Transverse colon (tissue), 4 donors: ENCODE measurements at regions not wholly inside any gene's neighbourhood (a gene's known extent, or its start where the extent isn't known, plus 50 kb on each side); places are given as distances from the start of the nearest gene placed in this dataset.

Experiments used
- DNase-seq: peaks from one replicate; pipeline ENCODE4 v3.0.0-alpha.2; 2019
- H3K27ac ChIP-seq, 4 donors: fragments of 200-600 bp; sonication (generic); 2 replicates each; pipeline ENCODE4 v1.5.1; 2016 to 2018; ENCODE audit warnings: inconsistent platforms in 4 of 4
- H3K27me3 ChIP-seq: fragments of 200-600 bp; sonication (generic); 2 replicates; pipeline ENCODE4 v1.5.1; 2017; ENCODE audit warnings: inconsistent platforms
- H3K36me3 ChIP-seq, 4 donors: fragments of 200-600 bp; sonication (generic); 2 replicates each; pipeline ENCODE4 v1.5.1; 2017 to 2019; ENCODE audit warnings: inconsistent platforms in 4 of 4
- H3K4me1 ChIP-seq, 4 donors: fragments of 200-600 bp; sonication (generic); 2 replicates each; pipeline ENCODE4 v1.5.1; 2017 to 2020; ENCODE audit warnings: inconsistent platforms in 4 of 4
- H3K4me3 ChIP-seq, 4 donors: fragments of 200-600 bp; sonication (generic); 1 replicate in 1 of 4; 2 replicates in 3 of 4; pipeline versions ENCODE4 v1.5.1 to v1.6.1; 2017 to 2019; ENCODE audit warnings: inconsistent platforms in 4 of 4
- H3K9me3 ChIP-seq, 2 donors: fragments of 200-600 bp; sonication (generic); 2 replicates each; pipeline ENCODE4 v1.5.1; 2017 to 2019; ENCODE audit warnings: inconsistent platforms in 2 of 2
- EP300 ChIP-seq: sonication (generic); formaldehyde crosslinking; IDR thresholded peaks from one replicate; pipeline ENCODE4 v1.6.1; 2017; ENCODE audit warnings: antibody characterized with exemption, low read depth
- POLR2A ChIP-seq: fragments of 450-650 bp; IDR thresholded peaks from one replicate; pipeline ENCODE4 v1.6.1; 2016; ENCODE audit warnings: antibody characterized with exemption, mild to moderate bottlenecking, moderate library complexity
- POLR2AphosphoS5 ChIP-seq, 3 donors: sonication (generic); formaldehyde crosslinking; IDR thresholded peaks; one replicate each; pipeline ENCODE4 v1.6.1; 2016; ENCODE audit warnings: antibody characterized with exemption in 3 of 3
- WGBS, 2 donors: methylation state at CpG; one replicate each; pipeline ENCODE4 v1.1.5; 2018; ENCODE audit warnings: low coverage in 1 of 2; 5-methylcytosine and 5-hydroxymethylcytosine counted together
- in situ Hi-C, 4 donors: fragments of 200-750 bp; cut with MboI; loops; one replicate each; pipeline versions ENCODE4 v1.15.0 to v1.15.1; 2017; ENCODE audit warnings: low sequenced_read_pairs in 3 of 4, low pct_ligation_motif_present in 1 of 4, low pct_unique_long_range_greater_than_20kb in 1 of 4
- intact Hi-C: fragments of 100-400 bp; cut with DNase I; formaldehyde crosslinking; loops from one replicate; pipeline ENCODE4 v1.15.1; 2023; ENCODE audit warnings: low total_unique reads
- TF ChIP-seq, protein P1 (sequence below), 5 experiments: fragments of 200-600 bp in 3 of 5; fragments of 450-650 bp in 2 of 5; sonication (generic) in 3 of 5; IDR thresholded peaks; 1 replicate in 2 of 5; 2 replicates in 3 of 5; pipeline ENCODE4 v1.5.1; 2016 to 2017; ENCODE audit warnings: antibody characterized with exemption in 5 of 5, inconsistent platforms in 3 of 5, mild to moderate bottlenecking in 2 of 5, moderate library complexity in 1 of 5

DNA sequence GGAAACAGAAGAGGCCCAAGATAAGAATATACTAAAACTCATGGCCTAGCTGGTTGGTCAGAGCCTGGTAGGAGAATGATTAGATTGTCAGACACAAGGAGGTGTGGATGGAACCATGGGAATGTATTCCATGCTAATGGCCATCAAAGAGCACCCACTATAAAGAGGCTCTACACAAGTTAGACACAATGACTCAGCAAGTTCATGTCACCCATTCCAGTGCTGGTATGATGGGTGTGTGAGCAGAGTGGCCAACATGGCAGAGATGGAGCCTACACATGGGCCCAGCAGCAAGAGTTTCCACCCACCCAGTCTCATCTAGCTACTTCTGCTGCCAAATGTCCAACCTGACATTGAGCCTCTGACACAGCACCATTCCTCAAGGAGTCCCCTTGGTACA, 97.5 kb upstream of the COG2 start:
- in situ Hi-C loops: no loop called here
- Histone ChIP-seq H3K4me3 (no peak overlapping the region), H3K27ac (no peak overlapping the region), H3K9me3 (no peaks in the 10 kb centered on the region), H3K4me1 (no peaks in the 10 kb centered on the region), H3K36me3 (no peaks in the 10 kb centered on the region), H3K27me3 (no peaks in the 10 kb centered on the region)
- intact Hi-C loops: no loop called here
- DNase-seq: no peak
- TF ChIP-seq POLR2AphosphoS5 (IDR thresholded peaks at IDR 0.05): no peak
- no peak for TF ChIP-seq EP300
- no peak for TF ChIP-seq POLR2A
- TF ChIP-seq, protein P1, sequence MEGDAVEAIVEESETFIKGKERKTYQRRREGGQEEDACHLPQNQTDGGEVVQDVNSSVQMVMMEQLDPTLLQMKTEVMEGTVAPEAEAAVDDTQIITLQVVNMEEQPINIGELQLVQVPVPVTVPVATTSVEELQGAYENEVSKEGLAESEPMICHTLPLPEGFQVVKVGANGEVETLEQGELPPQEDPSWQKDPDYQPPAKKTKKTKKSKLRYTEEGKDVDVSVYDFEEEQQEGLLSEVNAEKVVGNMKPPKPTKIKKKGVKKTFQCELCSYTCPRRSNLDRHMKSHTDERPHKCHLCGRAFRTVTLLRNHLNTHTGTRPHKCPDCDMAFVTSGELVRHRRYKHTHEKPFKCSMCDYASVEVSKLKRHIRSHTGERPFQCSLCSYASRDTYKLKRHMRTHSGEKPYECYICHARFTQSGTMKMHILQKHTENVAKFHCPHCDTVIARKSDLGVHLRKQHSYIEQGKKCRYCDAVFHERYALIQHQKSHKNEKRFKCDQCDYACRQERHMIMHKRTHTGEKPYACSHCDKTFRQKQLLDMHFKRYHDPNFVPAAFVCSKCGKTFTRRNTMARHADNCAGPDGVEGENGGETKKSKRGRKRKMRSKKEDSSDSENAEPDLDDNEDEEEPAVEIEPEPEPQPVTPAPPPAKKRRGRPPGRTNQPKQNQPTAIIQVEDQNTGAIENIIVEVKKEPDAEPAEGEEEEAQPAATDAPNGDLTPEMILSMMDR (IDR thresholded peaks at IDR 0.05): no peak

- in situ Hi-C loops (no loop called here), intact Hi-C loops (no loop called here)
- no peaks in the 10 kb centered on the region for H3K27me3 ChIP-seq
- TF ChIP-seq EP300: no peak
- no peak for TF ChIP-seq POLR2A
- TF ChIP-seq, protein P1 (IDR thresholded peaks at IDR 0.05): no peak
- TF ChIP-seq POLR2AphosphoS5 (IDR thresholded peaks at IDR 0.05): no peak
- H3K9me3 ChIP-seq: no peaks in the 10 kb centered on the region
- H3K36me3 ChIP-seq: no peaks in the 10 kb centered on the region
- 95% methylated on average over 2 of the region's 2 CpGs; no CpG with 5 or more reads in 1 of the 2 donors for WGBS, 2 donors
- no peaks in the 10 kb centered on the region for H3K4me1 ChIP-seq
- no peak overlapping the region for H3K4me3 ChIP-seq
- no peak overlapping the region for H3K27ac ChIP-seq
- no peak for DNase-seq
Observed at GRCh38 chr1:230543085-230543484, 99.2 kb upstream of the COG2 start.

DNA sequence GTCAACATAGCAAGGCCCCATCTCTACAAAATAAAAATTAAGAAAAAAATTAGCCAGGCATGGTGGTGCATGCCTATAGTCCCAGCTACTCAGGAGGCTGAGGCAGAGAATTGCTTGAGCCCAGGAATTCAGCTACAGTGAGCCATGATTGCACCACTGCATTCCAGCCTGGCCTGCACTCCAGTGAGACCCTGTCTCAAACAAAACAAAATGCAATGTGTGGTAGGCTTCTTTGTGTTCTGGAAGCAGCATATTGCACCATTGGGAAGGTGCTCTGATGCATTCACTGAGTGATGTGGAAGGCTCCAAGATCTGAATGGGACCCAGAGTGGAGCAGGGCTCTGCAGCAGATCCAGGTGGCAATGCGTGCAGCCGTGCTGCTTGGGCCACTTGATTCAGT, 99.6 kb upstream of the COG2 start:
- Histone ChIP-seq H3K27me3 (no peaks in the 10 kb centered on the region), H3K4me3 (no peak overlapping the region), H3K36me3 (no peaks in the 10 kb centered on the region), H3K9me3 (no peaks in the 10 kb centered on the region), H3K27ac (no peak overlapping the region), H3K4me1 (no peaks in the 10 kb centered on the region)
- intact Hi-C loops (no loop called here), in situ Hi-C loops (no loop called here)
- no peak for TF ChIP-seq POLR2AphosphoS5 (IDR thresholded peaks at IDR 0.05)
- no peak for TF ChIP-seq POLR2A
- TF ChIP-seq, protein P1 (IDR thresholded peaks at IDR 0.05): no peak
- TF ChIP-seq EP300: no peak
- 100% methylated on average over 2 of the region's 2 CpGs; no CpG with 5 or more reads in 1 of the 2 donors for WGBS, 2 donors
- no peak for DNase-seq

GRCh38 chr1:230542054-230542453, 100.2 kb upstream of the COG2 start:
- DNase-seq: no peak
- no peaks in the 10 kb centered on the region for H3K9me3 ChIP-seq
- no peak overlapping the region for H3K4me3 ChIP-seq
- H3K27ac ChIP-seq: no peak overlapping the region
- in situ Hi-C loops (no loop called here), intact Hi-C loops (no loop called here)
- no peaks in the 10 kb centered on the region for H3K27me3 ChIP-seq
- no peaks in the 10 kb centered on the region for H3K36me3 ChIP-seq
- no peaks in the 10 kb centered on the region for H3K4me1 ChIP-seq
- TF ChIP-seq POLR2A: no peak
- TF ChIP-seq EP300: no peak
- TF ChIP-seq, protein P1 (IDR thresholded peaks at IDR 0.05): no peak
- no peak for TF ChIP-seq POLR2AphosphoS5 (IDR thresholded peaks at IDR 0.05)
